PC-9 (cell line): ENCODE measurements at regions not wholly inside any gene's neighbourhood (a gene's known extent, or its start where the extent isn't known, plus 50 kb on each side); places are given as distances from the start of the nearest gene placed in this dataset.

Experiments
- BruUV-seq: library from RNA; stranded (reverse); fragments of 400-500 nt; replicated peaks from 2 replicates; lab custom pipeline; 2021; lab: Mats Ljungman, UMichigan
- CTCF ChIA-PET: fragments of 300-600 bp; sonication (Branson Sonifier 250); formaldehyde crosslinking; loops from one replicate; lab custom pipeline; 2022; ENCODE audit warnings: antibody characterized with exemption; lab: Charles Lee
- POLR2A ChIA-PET: fragments of 300-600 bp; sonication (Branson Sonifier 250); formaldehyde crosslinking; loops from one replicate; lab custom pipeline; 2022; ENCODE audit warnings: antibody characterized with exemption; ENCODE audit not compliant: unreplicated experiment; lab: Charles Lee
- DNase-seq, 2 experiments: peaks; one replicate each; pipeline versions ENCODE4 v3.0.0 to v3.0.0-alpha.2; 2015 to 2022; ENCODE audit warnings: mixed read lengths in 1 of 2
- H2AFZ ChIP-seq: fragments of 200-600 bp; sonication (generic); 2 replicates; pipeline ENCODE4 v1.8.1; 2017; ENCODE audit warnings: antibody characterized with exemption
- H3F3A ChIP-seq: fragments of 200-600 bp; sonication (generic); 2 replicates; pipeline ENCODE4 v1.8.1; 2017; ENCODE audit warnings: antibody characterized with exemption, mild to moderate bottlenecking, low read depth; ENCODE audit not compliant: insufficient read depth
- H3K27ac ChIP-seq: fragments of 200-600 bp; sonication (generic); 2 replicates; pipeline ENCODE4 v1.6.1; 2016; ENCODE audit warnings: mixed run types
- H3K27me3 ChIP-seq: fragments of 200-600 bp; sonication (generic); 2 replicates; pipeline ENCODE4 v1.6.1; 2016; ENCODE audit warnings: low read depth, mixed run types; ENCODE audit not compliant: insufficient read depth
- H3K36me3 ChIP-seq: fragments of 200-600 bp; sonication (generic); 2 replicates; pipeline ENCODE4 v1.6.1; 2016; ENCODE audit warnings: low read depth, mixed run types
- H3K4me1 ChIP-seq: fragments of 200-600 bp; sonication (generic); replicated peaks from 2 replicates; pipeline ENCODE4 v1.6.1; 2016; ENCODE audit warnings: mixed run types; ENCODE audit not compliant: insufficient read depth
- H3K4me2 ChIP-seq: fragments of 200-600 bp; sonication (generic); 2 replicates; pipeline ENCODE4 v1.6.1; 2017; ENCODE audit warnings: mixed run types
- H3K4me3 ChIP-seq: fragments of 200-600 bp; sonication (generic); 2 replicates; pipeline ENCODE4 v1.6.1; 2016; ENCODE audit warnings: mixed run types
- H3K79me2 ChIP-seq: fragments of 200-600 bp; sonication (generic); 2 replicates; pipeline ENCODE4 v1.6.1; 2017; ENCODE audit warnings: low read depth, mixed run types
- H3K9me2 ChIP-seq: fragments of 200-600 bp; sonication (generic); 2 replicates; pipeline ENCODE4 v1.8.1; 2017; ENCODE audit warnings: mild to moderate bottlenecking; ENCODE audit not compliant: insufficient read depth
- H3K9me3 ChIP-seq: fragments of 200-600 bp; sonication (generic); 2 replicates; pipeline ENCODE4 v1.8.1; 2016; ENCODE audit warnings: low read depth; ENCODE audit not compliant: insufficient read depth
- H4K20me1 ChIP-seq: fragments of 200-600 bp; sonication (generic); 2 replicates; pipeline ENCODE4 v1.8.1; 2017; ENCODE audit not compliant: insufficient read depth
- EZH2 ChIP-seq: fragments of 200-600 bp; sonication (generic); IDR thresholded peaks from 2 replicates; pipeline ENCODE4 v1.8.0; 2017; ENCODE audit warnings: antibody characterized with exemption, low read depth
- intact Hi-C: fragments of 100-400 bp; cut with micrococcal nuclease; formaldehyde crosslinking; loops from one replicate; pipeline ENCODE4 v1.10.0; 2022; ENCODE audit not compliant: unreplicated experiment
- TF ChIP-seq, protein P1 (sequence below): fragments of 200-600 bp; sonication (generic); conservative IDR thresholded peaks from 2 replicates; pipeline ENCODE4 v1.6.1; 2017; ENCODE audit warnings: mixed run types, antibody characterized with exemption, mild to moderate bottlenecking, moderate library complexity

DNA sequence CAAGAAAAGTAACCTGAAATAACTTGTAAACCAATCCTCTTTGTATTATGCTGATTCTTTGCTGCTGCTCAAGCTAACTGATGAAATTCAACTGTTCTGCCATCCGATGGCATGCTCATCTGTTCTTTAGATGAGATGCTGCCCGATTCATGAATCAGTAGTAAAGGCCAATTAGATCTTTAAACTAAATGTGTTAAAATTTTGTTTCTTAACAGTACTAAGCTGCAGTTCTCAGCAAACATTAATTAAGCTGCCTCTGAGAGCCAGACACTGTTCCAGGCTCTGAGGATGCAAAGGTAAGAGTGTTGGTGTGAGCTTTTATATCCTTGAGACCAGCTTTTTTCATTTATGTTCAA, 77.0 kb upstream of the NT5E start:
- POLR2A ChIA-PET, result no interaction called here
- Histone ChIP-seq H3K4me3 (no peak overlapping the region), H3K9me2 (no peaks in the 10 kb centered on the region), H2AFZ (no peak overlapping the region), H3K36me3 (no peaks in the 10 kb centered on the region), H3K4me2 (no peak overlapping the region), H3K27ac (no peak overlapping the region), H3K9me3 (no peaks in the 10 kb centered on the region), H3K4me1 (no peaks in the 10 kb centered on the region), H3K27me3 (no peaks in the 10 kb centered on the region), H4K20me1 (no peaks in the 10 kb centered on the region), H3F3A (no peaks in the 10 kb centered on the region), H3K79me2 (no peaks in the 10 kb centered on the region)
- BruUV-seq, result no TSS peak
- TF ChIP-seq, protein P1, sequence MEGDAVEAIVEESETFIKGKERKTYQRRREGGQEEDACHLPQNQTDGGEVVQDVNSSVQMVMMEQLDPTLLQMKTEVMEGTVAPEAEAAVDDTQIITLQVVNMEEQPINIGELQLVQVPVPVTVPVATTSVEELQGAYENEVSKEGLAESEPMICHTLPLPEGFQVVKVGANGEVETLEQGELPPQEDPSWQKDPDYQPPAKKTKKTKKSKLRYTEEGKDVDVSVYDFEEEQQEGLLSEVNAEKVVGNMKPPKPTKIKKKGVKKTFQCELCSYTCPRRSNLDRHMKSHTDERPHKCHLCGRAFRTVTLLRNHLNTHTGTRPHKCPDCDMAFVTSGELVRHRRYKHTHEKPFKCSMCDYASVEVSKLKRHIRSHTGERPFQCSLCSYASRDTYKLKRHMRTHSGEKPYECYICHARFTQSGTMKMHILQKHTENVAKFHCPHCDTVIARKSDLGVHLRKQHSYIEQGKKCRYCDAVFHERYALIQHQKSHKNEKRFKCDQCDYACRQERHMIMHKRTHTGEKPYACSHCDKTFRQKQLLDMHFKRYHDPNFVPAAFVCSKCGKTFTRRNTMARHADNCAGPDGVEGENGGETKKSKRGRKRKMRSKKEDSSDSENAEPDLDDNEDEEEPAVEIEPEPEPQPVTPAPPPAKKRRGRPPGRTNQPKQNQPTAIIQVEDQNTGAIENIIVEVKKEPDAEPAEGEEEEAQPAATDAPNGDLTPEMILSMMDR, result no peak
- TF ChIP-seq EZH2, result no peak
- CTCF ChIA-PET, result no interaction called here
- intact Hi-C loops, result no loop called here
- no peak for DNase-seq

DNA sequence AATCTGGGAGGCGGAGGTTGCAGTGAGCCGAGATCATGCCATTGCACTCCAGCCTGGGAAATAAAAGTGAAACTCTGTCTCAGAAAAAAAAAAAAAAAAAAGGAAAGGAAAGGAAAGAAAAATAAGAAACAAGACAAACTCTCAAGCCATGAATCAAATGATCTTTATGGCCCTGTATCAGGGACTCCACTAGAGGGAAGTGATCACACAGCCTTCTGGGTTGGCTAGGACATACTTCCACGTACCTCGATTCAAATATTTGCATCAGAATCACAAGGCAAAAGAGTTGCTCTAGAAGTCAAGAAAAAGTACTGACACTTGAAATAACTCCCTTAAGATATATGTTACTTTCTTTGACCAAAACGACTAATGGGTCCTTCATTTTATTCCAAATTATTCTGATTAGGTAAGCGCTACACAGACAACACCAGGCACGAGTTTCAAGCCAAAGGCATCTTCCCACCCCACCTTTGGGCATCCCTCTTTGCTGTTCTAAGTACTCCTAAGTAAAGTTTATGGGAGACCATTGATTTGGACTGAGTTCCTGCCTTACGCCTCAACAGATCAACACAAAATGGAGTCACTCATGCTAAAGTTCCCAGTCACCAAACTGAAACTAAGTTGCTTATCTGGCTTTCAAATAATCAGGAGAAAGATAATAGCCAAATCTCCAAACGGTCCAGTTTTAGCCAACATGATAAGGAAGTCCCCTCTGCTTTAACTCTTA, 77.5 kb upstream of the NT5E start:
- Histone ChIP-seq H3K4me3 (no peak overlapping the region), H3K79me2 (no peaks in the 10 kb centered on the region), H3K27me3 (no peaks in the 10 kb centered on the region), H3F3A (no peaks in the 10 kb centered on the region), H3K4me2 (no peak overlapping the region), H3K36me3 (no peaks in the 10 kb centered on the region), H3K9me2 (no peaks in the 10 kb centered on the region), H3K4me1 (no peaks in the 10 kb centered on the region), H4K20me1 (no peaks in the 10 kb centered on the region), H3K9me3 (no peaks in the 10 kb centered on the region), H2AFZ (no peak overlapping the region), H3K27ac (no peak overlapping the region)
- TF ChIP-seq EZH2, result no peak
- TF ChIP-seq, protein P1, result no peak
- intact Hi-C loops, result no loop called here
- ChIA-PET CTCF (no interaction called here), POLR2A (no interaction called here)
- no TSS peak for BruUV-seq
- DNase-seq, result no peak

DNA sequence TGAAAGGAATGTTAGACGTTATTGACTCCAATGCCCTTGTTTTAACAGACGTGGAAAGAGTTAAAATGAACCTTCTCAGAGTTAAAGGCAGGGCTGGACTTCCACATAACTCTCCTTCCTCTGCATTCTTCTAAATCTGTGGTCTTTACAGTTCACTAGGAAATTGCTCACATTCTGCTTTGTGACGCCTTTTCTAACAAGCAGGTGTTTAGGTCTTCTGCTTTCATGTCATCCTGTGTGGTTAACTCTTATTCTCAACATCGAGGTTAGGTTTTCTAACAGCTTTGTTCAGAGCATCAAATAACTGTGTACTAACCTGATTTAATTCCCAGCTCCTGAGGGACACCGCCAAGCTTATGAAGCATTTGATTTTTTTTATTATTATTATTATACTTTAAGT, 81.3 kb upstream of the NT5E start:
- Histone ChIP-seq H2AFZ (no peak overlapping the region), H3K27ac (no peak overlapping the region), H3K79me2 (no peaks in the 10 kb centered on the region), H4K20me1 (no peaks in the 10 kb centered on the region), H3K4me1 (peaks cover 10% of the 10 kb centered on the region), H3F3A (no peaks in the 10 kb centered on the region; the same call in 1 of the 2 replicates), H3K27me3 (no peaks in the 10 kb centered on the region), H3K9me3 (no peaks in the 10 kb centered on the region), H3K4me2 (no peak overlapping the region), H3K36me3 (no peaks in the 10 kb centered on the region), H3K4me3 (no peak overlapping the region), H3K9me2 (no peaks in the 10 kb centered on the region)
- TF ChIP-seq, protein P1, result no peak
- no peak for TF ChIP-seq EZH2
- no peak for DNase-seq
- intact Hi-C loops, result no loop called here
- BruUV-seq, result no TSS peak
- ChIA-PET POLR2A (no interaction called here), CTCF (no interaction called here)
